Fibroblast of gingiva (primary cell): ENCODE measurements at regions not wholly inside any gene's neighbourhood (a gene's known extent, or its start where the extent isn't known, plus 50 kb on each side); places are given as distances from the start of the nearest gene placed in this dataset.

Source experiments
- DNase-seq: peaks from one replicate; pipeline ENCODE4 v3.0.0-alpha.2; 2011; ENCODE audit warnings: low read depth

DNA sequence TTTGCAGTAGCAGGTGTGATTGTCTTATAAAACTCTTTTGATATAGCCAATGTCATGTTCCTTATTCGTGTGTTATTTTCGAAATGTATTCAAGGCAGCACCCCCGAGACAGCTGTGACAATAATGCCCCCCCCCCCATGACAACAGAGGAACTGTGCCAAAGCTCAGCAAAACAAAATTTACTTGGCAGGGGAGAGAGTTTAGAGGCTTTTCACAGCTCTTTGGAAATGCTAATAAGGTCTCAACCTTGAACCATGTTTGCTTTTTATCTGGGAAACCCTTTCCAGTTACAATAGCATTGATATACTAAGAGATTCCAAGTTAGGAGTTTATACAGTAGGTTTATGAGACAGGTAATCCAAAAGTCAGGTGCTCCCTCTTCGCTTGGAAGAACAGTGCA, 56.4 kb upstream of the USP44 start:
- no peak for DNase-seq

DNA sequence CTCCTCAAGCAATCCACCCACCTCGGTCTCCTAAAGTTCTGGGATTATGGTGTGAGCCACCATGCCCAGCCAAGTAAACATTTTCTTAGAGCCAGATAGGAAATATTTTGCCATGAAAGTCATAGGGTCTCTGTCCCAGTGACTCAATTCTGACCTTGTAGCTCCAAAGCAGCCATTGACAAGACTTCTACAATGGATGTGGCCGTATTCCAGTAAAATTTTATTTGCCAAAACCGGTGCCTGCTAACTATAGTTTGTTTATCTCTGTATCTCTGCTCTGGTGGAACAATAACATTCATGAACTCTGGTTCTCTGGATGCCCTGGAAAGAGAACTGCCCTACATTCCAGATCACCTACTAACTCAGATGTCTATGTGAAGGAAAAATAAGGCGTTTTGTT, 54.6 kb upstream of the USP44 start:
- DNase-seq = no peak

DNA sequence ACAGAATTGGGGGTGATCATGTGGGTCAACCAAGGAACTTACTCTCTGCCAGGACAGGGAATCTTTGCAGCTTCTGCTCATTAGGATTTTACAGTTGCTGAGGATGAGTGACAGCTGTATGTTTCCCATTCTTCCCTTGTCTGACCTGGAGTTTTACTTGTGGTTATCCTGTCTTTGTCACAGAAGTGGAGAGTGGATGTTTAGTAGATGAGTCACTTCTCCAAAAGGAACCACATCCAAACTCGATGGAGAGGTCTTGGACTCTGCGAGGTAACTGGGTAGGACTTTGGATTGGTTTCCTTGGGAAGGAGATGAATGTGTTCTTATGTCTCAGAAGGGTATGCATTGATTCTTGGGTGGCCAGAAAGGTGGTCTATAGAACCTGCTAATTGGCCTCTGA, 53.8 kb upstream of the USP44 start:
- no peak for DNase-seq

DNA sequence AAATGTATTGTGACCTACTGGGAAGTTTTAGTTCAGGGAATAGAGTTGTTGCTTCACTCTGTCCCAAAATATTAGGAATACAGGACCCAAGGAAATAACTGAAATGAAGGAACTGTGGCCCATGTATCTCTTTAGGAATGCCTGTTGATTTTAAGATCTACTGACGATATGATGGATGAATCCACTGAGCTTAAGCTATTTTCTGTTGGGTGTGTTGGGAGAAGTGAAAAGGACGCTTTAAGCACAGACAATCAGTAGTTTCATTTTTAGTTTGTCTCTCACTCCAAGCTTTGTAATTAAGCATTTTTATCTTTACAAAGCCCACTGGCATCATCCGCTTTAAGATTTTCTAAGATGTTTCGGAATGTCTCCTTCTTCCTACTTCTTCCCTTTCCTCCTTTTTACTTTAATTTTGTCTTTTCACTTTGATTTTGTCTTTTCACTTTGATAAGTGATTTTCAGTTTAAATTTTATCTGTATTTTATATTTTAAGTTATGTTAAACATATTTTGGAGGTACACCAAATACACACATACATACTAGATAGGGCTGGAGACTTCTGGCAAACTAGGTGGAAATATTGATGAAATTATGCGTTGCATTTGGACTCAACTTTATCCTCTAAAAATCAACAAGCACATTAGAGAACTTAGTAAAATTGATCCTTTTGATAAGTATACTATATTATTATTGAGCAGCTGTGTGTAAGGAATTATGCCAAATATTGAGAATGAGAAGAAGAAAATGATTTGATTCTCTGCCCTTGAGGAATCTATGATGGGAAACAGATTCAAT, 52.3 kb upstream of the USP44 start:
- DNase-seq = no peak

DNA sequence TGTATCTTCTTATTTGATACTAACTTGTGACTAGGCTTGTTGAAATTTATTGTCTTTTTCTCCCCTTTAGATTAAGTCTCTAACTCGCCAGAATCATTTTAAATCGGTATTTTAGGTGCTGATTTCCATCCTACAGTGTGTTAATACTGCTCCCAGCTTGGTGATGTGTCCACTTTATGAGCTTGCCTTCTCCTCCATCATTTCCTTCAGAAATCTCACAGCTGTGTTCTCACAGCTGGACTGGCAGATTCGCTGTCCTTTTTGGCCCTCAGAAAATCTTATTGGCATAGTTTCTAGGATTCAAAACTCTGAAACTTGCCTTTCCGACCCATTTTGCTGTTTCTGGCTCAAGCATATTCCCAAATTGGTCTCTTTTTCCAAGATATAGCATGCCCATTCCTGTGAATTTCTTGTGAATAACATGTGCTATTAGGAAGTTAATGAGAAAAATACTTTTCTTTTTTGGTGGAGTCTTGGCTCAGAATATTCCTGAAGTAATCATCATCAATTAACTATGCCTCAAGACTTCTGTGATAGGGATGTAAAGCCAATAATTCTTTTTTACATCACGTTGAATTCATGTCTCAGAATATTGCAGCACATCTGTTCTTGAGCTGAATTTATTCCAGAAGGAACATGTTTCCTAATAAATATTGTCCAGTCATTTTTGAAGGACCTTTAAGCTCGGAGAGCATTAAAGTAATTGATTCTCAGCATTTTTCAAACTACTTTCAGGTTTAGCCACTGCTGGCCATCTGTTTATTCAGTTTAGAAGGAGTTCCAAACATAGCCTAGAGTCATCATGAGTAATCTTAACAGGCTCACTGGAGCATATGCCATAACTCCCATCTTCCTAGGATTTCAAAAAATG, 50.0 kb upstream of the USP44 start:
- DNase-seq = peak; percentile 46
